Iris pigment epithelial cell (primary cell): ENCODE measurements at regions not wholly inside any gene's neighbourhood (a gene's known extent, or its start where the extent isn't known, plus 50 kb on each side); places are given as distances from the start of the nearest gene placed in this dataset.

Experiments used
- DNase-seq: peaks from one replicate; pipeline ENCODE4 v3.0.0-alpha.2; 2011; ENCODE audit warnings: low read depth

DNA sequence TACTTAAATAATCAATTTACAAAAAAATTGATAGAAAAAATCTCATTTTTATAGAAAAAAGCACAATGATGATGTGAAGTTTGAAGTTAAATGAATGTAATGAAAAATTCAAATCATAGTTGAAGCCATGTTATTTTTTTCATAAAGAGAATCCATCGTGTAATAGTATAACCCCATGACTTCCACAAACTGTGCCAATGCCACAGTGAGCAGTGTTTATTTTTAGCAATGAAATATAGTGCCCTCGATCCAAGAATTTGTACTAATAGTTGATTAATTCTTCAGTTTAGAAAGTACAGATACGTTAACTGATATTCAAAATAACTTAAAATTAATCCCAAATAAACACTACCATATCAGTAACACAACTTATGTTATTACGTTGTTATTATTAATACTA lies 225.9 kb downstream of the PTPRC start:
- no peak for DNase-seq

DNA sequence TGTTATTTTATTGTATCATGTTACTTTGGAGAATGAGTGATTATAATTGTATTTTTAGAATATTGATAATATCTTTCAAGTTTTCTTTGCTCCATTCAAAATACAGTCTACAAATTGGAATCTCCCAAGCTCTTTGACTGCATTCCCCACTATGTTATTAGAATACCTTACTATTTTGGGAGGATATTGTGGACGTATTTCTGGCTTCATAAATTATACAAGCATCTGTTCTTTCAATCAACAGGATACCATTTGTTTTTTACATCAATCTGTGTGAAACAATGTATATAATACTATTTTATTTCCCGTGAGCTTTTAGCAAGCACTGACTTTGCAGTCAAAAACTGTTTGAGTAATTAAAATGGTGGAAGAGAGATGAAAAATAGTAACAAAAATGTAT lies 226.5 kb downstream of the PTPRC start:
- DNase-seq: no peak

DNA sequence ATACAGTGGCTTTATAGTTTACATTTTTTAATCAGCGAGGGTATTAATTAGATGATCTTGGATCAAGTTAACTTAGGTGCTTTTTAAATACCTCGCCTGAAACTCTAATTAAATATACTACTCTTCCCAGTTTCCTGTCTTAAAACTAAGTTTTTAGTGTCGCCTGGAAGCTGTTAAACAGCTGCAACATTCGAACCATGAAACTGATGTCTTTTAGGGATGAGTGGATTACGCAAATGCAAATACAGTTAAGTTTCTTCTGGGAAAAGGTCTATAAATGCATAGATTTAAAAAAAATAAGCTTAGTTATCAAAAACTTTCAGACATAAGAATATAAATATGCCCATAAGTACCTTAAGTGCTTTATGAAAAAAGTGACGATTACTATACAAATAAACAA lies 228.3 kb downstream of the PTPRC start:
- DNase-seq: no peak

DNA sequence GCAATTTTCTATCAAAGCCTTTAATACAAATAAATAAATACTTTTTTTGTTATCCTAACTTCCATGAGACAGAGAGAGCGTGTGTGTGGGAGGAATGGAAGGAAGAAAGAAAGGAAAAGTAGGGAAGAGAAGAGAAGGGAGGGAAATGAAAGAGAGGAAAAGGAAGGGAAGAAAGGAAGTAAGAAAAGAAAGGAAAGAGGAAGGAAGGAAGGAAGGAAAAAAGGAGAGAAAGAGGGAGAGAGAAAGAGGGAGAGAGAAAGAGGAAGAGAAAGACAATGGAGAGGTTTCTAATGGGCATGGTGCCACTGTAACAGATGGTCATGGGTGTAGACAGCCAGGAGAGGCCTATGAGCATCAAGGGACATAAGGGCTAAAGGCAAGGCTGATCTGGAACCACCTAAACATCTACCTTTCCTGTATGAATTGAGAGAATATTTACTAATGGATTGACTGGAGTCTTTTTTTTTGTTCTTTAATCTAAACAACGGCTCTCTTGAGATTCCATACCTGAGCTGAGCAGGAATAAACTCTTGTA lies 234.9 kb downstream of the PTPRC start:
- DNase-seq: no peak

DNA sequence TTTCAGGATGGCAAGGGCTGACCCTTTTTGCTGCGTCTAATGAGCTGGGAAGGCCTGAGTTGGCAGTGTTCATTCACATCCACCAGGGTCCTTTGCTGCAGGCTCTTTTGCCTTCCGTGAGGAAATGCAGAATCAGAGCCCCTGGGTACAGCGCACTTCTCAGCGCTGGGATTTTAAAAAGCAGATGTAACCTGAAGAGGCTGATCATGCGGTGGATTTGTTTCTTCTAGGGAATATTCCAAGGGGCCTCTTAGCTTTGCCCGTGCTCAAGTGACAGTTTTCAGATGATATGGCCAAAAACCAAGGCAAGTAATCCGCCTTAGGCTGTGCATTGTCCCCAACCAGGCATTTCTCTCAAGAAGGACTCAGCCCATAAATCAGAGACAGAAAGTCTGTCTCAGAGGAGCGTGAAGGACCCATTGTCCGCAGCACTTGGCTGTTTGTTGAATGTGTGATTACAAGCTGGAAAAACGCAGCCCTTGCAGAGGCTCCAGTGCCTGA lies 237.6 kb downstream of the PTPRC start:
- DNase-seq: no peak

DNA sequence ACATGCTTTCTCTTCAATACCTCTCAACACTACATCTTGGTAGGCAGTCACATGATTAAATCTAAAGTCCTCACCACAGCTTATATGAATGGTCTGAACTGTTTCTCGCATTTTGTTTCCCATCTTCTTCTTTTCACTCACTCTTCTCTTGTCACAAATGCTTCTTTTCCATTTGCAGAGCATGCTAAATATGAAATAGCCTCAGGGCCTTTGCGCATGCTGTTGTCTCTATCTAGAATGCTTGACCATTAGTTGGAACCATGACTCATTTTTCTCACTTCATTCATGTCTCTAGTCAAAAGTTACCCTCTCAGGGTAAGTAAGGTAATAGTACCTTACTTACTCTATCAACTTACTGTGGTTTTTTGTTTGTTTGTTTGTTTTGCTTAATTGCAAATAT lies 239.7 kb downstream of the PTPRC start:
- DNase-seq: no peak

- DNase-seq: peak; percentile 54
These were observed 241.0 kb downstream of the PTPRC start for GRCh38 chr1:198879711-198880306.

GRCh38 chr1:198880397-198880796 lies 241.6 kb downstream of the PTPRC start:
- peak; percentile 89 for DNase-seq

- DNase-seq: peak; percentile 96
These were observed 242.2 kb downstream of the PTPRC start for GRCh38 chr1:198880818-198881597.

DNA sequence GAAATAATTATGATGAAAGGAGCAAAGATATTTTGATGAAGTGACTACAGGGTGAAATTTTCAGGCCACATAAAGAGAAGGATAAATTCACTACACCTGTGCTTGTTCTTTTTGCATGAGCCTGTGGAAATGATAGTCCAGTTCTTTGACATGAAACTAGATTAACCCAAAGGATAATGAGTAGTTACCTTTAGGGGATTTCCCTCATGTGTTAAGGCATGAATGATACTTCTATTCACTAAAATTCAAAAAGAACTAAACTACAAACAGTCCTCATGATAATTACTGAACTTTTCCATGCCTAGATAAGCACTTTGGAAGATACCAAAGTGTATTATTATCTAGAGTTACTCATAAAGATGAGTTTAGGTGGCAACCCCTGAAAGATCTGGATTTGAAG lies 244.3 kb downstream of the PTPRC start:
- DNase-seq: no peak

DNA sequence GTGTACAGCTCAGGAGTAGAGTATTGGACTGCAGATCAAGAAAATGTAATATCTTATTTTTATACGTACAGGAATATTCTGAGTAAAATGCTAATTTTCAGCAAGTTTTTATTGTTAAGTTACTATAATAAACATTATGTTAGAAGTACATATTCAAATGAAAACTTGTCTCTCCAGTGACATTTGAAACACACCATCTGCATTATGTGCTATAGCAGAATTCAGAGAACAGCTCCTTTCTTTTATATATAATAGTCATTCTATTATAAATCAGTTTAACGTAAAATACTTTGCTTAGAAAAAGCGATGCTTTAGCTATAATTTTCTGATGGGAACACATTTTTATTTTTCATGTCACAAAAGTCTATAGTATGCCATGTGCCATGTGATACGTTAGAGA lies 249.0 kb downstream of the PTPRC start:
- DNase-seq: no peak

DNA sequence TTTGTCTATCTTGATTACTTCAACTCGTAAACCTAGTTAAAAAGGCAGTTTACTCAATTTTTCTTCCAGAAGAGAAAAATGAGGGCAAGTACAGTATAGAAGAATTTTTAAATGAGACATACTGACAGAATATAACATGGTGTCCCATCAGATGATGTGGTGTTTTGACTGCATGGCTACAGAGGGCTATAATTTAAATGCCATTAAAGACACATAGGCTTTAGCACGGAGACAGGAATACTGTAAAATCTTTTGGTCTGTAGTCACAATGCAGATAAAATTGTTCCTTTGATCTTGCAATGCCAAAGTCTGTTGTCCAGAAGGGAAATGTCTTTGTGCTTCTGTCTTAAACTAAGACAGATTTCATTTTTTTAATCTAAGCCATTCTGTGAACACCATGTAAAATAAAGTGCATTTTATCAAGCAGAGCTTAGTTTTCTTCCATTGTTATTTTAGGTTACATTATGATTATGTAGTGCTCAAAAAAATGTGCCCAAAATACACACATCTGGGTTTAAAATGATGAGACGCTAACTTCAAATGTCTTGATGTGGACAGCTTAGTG lies 249.6 kb downstream of the PTPRC start:
- no peak for DNase-seq

DNA sequence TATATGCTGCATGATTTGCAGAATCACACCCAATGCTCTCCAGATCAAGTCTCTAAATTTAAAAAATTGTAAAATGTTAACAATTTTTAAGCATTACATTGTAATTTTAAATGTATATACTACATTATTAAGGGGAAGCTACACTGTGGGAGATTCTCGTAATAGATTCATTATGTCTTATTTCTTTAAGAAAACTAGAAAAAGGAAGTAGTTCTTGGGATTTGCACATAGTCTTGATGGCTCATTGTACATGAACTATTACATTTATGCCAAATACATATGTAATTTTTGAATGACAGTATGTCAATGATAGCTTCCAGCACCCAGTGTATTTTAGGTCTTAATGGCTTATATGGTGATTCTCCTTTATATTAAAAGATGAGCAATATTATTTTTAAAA lies 250.3 kb downstream of the PTPRC start:
- no peak for DNase-seq

GRCh38 chr1:198889749-198890148 lies 250.9 kb downstream of the PTPRC start:
- no peak for DNase-seq

- peak; percentile 52 for DNase-seq
These were observed 251.5 kb downstream of the PTPRC start for GRCh38 chr1:198890214-198890930.

- DNase-seq: peak; percentile 81
These were observed 253.2 kb downstream of the PTPRC start for GRCh38 chr1:198892065-198892464.

DNA sequence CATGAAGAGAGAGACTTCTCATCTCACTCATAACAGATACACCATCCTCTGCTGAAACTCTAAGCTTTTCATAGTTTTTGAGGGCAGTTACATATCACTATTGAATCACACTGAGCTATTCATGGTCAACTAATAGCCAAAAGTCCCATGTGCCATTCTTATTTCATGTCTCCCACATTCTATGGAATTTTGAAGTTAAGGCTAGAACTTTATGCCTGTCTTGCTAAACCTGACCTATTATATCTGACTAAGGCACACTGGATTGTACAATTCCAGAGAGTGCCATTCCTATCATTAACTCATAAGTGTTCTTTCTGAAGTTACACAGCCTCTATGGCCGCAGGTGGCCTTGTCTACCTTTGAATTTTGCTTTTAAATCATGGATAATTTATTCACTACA lies 254.3 kb downstream of the PTPRC start:
- peak; percentile 37 for DNase-seq

DNA sequence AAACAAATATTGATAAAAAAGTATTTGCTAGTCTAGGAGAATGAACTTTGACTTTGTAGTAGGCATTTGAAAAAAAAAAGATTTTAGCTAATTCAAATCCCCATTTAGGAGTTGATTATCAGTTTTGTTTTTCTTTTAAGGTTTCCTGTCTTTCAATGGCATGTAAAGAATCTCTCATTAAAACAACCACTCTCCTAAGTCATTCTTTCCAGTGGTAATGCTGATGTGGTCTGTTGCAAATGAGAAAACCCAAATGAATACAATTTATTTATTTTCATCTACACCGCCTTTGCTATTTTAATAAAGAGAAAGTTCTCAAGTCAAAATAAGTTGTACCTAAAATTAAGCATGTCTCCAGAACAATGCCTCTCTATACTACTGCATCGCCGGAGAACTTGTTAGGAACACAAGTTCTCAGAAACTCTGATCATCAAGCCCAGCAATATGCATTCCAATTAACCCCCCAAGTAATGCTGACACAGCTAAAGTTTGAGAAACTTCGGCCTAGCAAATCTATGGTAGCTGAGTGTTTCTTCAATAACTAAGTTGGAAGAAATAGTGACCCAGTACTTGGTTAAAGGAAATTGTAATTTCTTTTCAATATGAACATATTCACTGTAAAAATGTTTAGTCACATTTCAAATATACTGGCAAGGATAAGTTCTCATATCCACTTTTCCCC lies 255.1 kb downstream of the PTPRC start:
- peak; percentile 62 for DNase-seq

- no peak for DNase-seq
These were observed 262.4 kb downstream of the PTPRC start for GRCh38 chr1:198901266-198901665.

DNA sequence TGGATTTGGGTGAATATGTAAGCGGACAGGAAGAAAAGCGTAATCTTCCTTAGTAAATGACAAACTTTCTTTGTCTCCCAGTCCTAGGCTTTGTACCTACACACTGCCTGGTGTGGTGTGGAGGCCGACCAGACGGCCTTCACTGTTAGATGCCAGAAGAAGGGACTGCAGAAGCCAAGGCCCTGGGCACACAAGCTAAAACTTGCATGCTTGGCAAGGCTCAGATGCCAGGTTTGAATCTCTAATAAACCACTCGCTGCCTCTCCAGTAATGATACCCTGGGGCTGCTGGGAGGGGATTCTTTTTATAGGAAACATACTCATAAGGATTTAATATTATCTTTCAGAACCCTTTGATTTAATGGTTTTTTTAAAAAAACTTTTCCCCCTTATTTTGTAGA lies 263.8 kb downstream of the PTPRC start:
- no peak for DNase-seq

GRCh38 chr1:198903203-198903602 lies 264.4 kb downstream of the PTPRC start:
- DNase-seq: no peak

DNA sequence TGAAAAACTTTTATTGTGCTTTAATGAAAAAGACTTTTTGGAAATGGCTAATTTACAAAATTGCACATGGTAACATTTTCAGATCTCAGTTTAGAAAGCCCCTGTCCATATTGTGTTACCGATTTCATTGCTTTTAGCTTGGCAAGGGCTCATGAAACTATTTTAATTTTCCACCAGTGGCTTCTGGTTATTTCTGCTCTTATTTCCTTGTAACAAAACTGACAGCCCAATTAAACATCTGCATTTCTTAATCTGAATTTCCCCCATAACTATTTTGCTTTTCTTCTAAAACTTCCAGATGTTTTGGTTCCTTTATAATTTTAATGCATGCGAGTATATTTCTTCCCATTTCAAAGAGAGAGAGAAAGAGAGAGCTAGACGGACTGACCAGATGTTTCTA lies 264.8 kb downstream of the PTPRC start:
- DNase-seq: no peak
